Hepatic stellate cell (primary cell): ENCODE measurements at regions not wholly inside any gene's neighbourhood (a gene's known extent, or its start where the extent isn't known, plus 50 kb on each side); places are given as distances from the start of the nearest gene placed in this dataset.

Experiments used
- DNase-seq: peaks from one replicate; pipeline ENCODE4 v3.0.0; 2011; ENCODE audit warnings: low spot score

GRCh38 chr9:79985772-79986171, 414.0 kb downstream of the TLE4 start:
- DNase-seq, result no peak

DNA sequence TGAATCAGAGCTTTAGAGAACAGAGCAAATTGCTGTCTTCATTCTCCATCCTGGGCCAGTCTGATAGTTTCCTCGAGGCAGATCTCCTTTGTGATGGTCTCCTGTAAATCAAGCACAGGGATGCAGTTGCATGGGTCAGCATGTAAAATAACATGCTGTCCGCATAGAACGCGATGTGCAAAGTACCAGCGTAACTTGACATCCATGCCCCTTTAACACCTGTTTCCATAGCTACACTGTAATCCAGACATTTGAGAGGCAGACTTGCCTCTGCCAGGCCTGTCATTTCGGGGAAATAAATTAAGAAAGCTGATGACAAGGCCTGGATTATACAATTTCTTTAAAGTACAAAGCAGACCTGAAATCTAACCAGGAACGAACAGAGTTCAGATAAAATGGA, 413.5 kb downstream of the TLE4 start:
- DNase-seq, result no peak

GRCh38 chr9:79984429-79985067, 412.8 kb downstream of the TLE4 start:
- DNase-seq, result no peak

DNA sequence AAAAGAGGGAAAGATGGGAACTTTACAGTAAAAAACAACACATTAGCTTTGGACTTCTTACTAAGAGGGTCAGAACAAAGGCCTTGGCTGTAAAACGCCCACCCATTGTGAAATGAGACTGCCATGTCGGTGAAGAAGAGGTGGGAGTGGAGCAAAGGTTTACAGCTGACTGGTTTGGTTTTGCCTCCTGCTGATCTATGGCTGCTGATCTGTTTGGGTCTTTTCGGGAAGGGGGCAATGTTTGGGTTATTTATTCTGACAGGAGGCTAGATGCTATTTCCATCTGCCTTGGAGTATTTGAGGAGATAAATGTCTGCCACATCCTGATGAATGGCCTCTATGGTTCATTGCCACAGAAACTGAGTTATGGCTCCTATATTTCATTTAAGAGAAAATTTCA, 408.7 kb downstream of the TLE4 start:
- DNase-seq, result no peak

GRCh38 chr9:79977510-79978197, 405.9 kb downstream of the TLE4 start:
- DNase-seq, result no peak

DNA sequence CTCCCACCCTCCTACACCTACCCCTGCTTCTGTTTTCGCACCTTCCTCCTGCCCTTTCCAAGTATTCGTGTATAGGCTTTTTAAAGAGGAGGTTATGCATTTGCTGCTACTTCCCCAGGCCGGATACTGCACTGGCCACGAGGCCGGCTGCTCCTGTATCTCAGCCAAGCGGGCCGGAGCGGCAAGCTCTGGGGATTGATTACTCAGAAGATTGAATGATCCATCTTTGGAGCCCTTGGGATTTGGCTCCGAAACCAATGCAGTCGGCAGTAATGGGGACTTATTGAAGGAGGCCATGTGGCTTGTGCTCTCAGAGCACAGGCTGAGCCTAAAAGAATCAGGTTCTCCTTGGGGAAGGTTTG, 405.3 kb downstream of the TLE4 start:
- DNase-seq, result no peak

- DNase-seq, result no peak
These were observed 404.7 kb downstream of the TLE4 start for GRCh38 chr9:79976257-79977073.

DNA sequence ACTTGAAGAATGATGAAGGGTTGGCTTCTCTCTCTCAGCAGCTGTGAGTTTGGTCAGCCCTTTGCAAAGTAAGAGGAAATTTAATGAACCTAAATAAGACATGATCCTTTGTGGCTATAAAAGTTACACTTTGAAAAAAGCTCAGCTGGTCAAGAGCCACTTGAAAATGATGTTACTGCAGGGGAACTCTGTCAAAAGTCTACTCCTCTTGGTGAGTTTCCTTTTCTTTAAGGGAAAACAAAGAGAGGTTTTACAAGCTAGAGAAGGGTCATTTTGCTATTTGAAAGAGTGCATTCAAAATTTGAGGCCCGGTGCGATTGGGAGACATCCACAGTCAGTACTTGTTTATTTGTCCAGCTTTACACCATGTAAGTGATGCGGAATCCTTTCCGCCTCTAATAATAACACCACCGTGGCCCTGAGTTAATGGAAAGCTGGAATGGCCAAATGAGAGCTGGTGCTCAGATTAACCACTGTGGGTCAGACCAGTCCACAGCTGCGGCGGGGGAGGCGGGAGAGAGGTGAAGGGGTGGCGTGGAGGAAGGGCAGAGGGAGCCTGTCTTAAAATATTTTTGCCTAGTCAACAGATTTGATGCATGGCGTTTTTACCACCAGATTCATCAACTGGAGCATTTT, 404.0 kb downstream of the TLE4 start:
- DNase-seq, result no peak

- DNase-seq, result no peak
These were observed 403.1 kb downstream of the TLE4 start for GRCh38 chr9:79974806-79975422.

GRCh38 chr9:79973627-79974026, 401.9 kb downstream of the TLE4 start:
- no peak for DNase-seq

GRCh38 chr9:79970146-79970425, 398.3 kb downstream of the TLE4 start:
- no peak for DNase-seq

- no peak for DNase-seq
These were observed 397.8 kb downstream of the TLE4 start for GRCh38 chr9:79969393-79970145.

GRCh38 chr9:79968533-79968932, 396.8 kb downstream of the TLE4 start:
- no peak for DNase-seq

GRCh38 chr9:79962836-79963235, 391.1 kb downstream of the TLE4 start:
- no peak for DNase-seq

GRCh38 chr9:79962150-79962549, 390.4 kb downstream of the TLE4 start:
- DNase-seq, result no peak

DNA sequence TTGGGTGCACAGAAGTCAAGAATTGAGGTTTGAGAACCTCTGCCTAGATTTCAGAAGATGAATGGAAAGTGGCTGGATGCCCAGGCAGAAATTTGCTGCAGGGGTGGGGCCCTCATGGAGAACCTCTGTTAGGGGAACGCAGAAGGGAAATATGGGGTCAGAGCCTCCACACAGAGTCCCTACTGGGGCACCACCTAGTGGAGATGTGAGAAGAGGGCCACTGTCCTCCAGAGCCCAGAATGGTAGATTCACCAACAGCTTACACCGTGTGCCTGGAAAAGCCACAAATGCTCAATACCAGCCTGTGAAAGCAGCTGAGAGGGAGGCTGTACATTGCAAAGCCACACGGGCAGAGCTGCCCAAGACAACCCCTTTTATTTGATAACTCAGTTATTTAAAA, 383.5 kb downstream of the TLE4 start:
- no peak for DNase-seq

GRCh38 chr9:79953908-79954307, 382.1 kb downstream of the TLE4 start:
- DNase-seq, result no peak

- DNase-seq, result no peak
These were observed 380.6 kb downstream of the TLE4 start for GRCh38 chr9:79952401-79952800.

DNA sequence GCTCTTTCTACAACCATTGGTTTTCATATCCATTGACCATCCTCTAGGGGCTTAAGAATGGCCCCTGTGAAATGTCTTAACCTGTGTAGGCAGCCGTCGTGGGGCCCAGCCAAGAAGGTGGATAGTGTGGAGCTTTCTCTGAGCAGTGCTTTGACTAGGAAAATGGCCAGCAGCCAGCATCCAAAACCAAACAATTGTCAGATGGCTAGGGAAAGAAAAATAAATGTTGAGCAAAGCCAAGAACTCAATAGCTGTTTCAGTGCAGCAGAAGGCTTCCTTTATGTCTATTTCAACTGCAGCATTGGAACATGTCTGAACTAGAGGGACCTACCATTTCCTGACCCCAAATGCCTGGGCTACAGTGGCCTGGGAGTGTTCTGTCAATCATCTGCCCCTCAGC, 374.9 kb downstream of the TLE4 start:
- DNase-seq, result no peak

DNA sequence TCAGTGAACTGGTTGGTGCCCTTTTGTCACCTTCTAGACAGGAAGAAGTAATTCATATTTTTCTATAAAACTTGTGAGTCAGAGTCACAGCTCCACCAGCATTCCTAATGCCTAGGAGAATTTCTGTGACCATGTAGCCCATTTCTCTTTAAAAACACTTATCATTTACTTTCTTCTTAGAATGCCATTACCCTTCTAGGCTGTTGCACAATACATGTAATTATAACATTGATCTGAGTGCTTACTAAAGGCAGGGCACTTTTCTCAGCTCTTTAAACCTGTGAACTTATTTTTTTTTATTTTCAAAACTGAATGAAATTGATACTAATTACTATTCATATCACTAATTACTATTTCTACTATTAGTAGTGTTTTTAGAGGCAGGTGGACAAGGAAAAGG, 373.7 kb downstream of the TLE4 start:
- no peak for DNase-seq

DNA sequence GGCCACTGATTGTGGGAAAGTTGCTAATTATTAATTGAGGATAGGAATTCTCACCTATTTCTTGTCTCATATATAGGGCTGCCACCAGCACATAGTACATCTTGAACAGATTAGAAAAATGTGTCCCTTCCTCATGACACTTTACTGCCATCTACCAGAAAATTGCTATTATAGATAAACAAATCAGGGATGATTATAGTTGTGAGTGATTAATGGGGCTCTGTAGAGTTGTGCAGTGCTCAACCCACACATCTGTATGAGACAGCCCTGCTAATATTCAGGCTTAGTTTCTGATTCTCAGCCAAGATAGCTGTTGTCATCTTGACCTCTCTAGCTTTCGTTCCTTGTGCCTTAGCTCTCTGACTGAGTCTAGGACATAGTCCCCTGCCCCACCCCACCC, 373.3 kb downstream of the TLE4 start:
- DNase-seq, result no peak

- no peak for DNase-seq
These were observed 369.2 kb downstream of the TLE4 start for GRCh38 chr9:79940919-79941318.
